LNCaP clone FGC (cell line): ENCODE measurements at regions not wholly inside any gene's neighbourhood (a gene's known extent, or its start where the extent isn't known, plus 50 kb on each side); places are given as distances from the start of the nearest gene placed in this dataset.

ENCODE experiments used
- DNase-seq: peaks from one replicate; pipeline ENCODE4 v3.0.0-alpha.2; 2011; ENCODE audit warnings: low read depth
- H3K4me3 ChIP-seq: 2 replicates; pipeline ENCODE4 v1.5.1; 2011; ENCODE audit warnings: mild to moderate bottlenecking, low read depth, low read length, control low read depth
- CTCF ChIP-seq: IDR thresholded peaks from 2 replicates; pipeline ENCODE4 v1.5.1; 2012; ENCODE audit warnings: mild to moderate bottlenecking; ENCODE audit not compliant: control insufficient read depth, insufficient read depth; ENCODE audit errors: extremely low read depth

GRCh38 chr10:8987712-8988111 is 933.2 kb downstream of the GATA3 start:
- no peak for DNase-seq
- TF ChIP-seq CTCF, result no peak
- no peak overlapping the region for H3K4me3 ChIP-seq

- TF ChIP-seq CTCF, result no peak
- no peak overlapping the region for H3K4me3 ChIP-seq
- no peak for DNase-seq
These were observed 935.9 kb downstream of the GATA3 start for GRCh38 chr10:8990280-8990987.

- H3K4me3 ChIP-seq, result no peak overlapping the region
- no peak for TF ChIP-seq CTCF
These were observed 937.5 kb downstream of the GATA3 start for GRCh38 chr10:8992009-8992408.

GRCh38 chr10:8993864-8994263 is 939.4 kb downstream of the GATA3 start:
- DNase-seq, result no peak
- no peak for TF ChIP-seq CTCF
- no peak overlapping the region for H3K4me3 ChIP-seq

More at GRCh38 chr10:8992009-8992408, 937.5 kb downstream of the GATA3 start:
- no peak for DNase-seq

- no peak overlapping the region for H3K4me3 ChIP-seq
- no peak for DNase-seq
- TF ChIP-seq CTCF, result no peak
These were observed 944.3 kb downstream of the GATA3 start for GRCh38 chr10:8998751-8999150.

- no peak overlapping the region for H3K4me3 ChIP-seq
- no peak for TF ChIP-seq CTCF
- DNase-seq, result no peak
These were observed 948.6 kb downstream of the GATA3 start for GRCh38 chr10:9003122-9003521.

GRCh38 chr10:9004736-9005135 is 950.2 kb downstream of the GATA3 start:
- no peak overlapping the region for H3K4me3 ChIP-seq
- no peak for DNase-seq
- no peak for TF ChIP-seq CTCF
